HG03103 (cell line): ENCODE measurements at regions not wholly inside any gene's neighbourhood (a gene's known extent, or its start where the extent isn't known, plus 50 kb on each side); places are given as distances from the start of the nearest gene placed in this dataset.
"Not testable (repeated sequence)": the region's sequence is repeated elsewhere in the genome, so short reads cannot be mapped to it uniquely, and the experiment has no call there.

Source experiments
- ATAC-seq: cut with Tn5 transposase; IDR thresholded peaks from one replicate; pipeline ENCODE4 v1.9.1; 2021; ENCODE audit warnings: low read depth; ENCODE audit not compliant: unreplicated experiment

GRCh38 chr7:149992366-149992765 lies 118.6 kb downstream of the ATP6V0E2 start:
- not testable (repeated sequence) for ATAC-seq

- ATAC-seq: not testable (repeated sequence)
Measured at GRCh38 chr7:149995369-149996026, 121.7 kb downstream of the ATP6V0E2 start.

- not testable (repeated sequence) for ATAC-seq
Measured at GRCh38 chr7:150000780-150001599, 127.2 kb downstream of the ATP6V0E2 start.

- no peak for ATAC-seq
Measured at GRCh38 chr7:150003304-150003810, 129.6 kb downstream of the ATP6V0E2 start.

- ATAC-seq: not testable (repeated sequence)
Measured at GRCh38 chr7:150003973-150004372, 130.2 kb downstream of the ATP6V0E2 start.

- not testable (repeated sequence) for ATAC-seq
Measured at GRCh38 chr7:150004843-150005242, 131.1 kb downstream of the ATP6V0E2 start.

- not testable (repeated sequence) for ATAC-seq
Measured at GRCh38 chr7:150009620-150010303, 136.0 kb downstream of the ATP6V0E2 start.

GRCh38 chr7:150016651-150017189 lies 143.0 kb downstream of the ATP6V0E2 start:
- not testable (repeated sequence) for ATAC-seq

- not testable (repeated sequence) for ATAC-seq
Measured at GRCh38 chr7:150020210-150020609, 146.4 kb downstream of the ATP6V0E2 start.

GRCh38 chr7:150024550-150025490 lies 151.1 kb downstream of the ATP6V0E2 start:
- not testable (repeated sequence) for ATAC-seq

- not testable (repeated sequence) for ATAC-seq
Measured at GRCh38 chr7:150025802-150026201, 152.0 kb downstream of the ATP6V0E2 start.

GRCh38 chr7:150028344-150029012 lies 154.7 kb downstream of the ATP6V0E2 start:
- not testable (repeated sequence) for ATAC-seq

GRCh38 chr7:150029013-150029389 lies 155.2 kb downstream of the ATP6V0E2 start:
- ATAC-seq: not testable (repeated sequence)

GRCh38 chr7:150031733-150032132 lies 158.0 kb downstream of the ATP6V0E2 start:
- not testable (repeated sequence) for ATAC-seq

- not testable (repeated sequence) for ATAC-seq
Measured at GRCh38 chr7:150033711-150034110, 159.9 kb downstream of the ATP6V0E2 start.

GRCh38 chr7:150035769-150036168 lies 162.0 kb downstream of the ATP6V0E2 start:
- not testable (repeated sequence) for ATAC-seq

- ATAC-seq: not testable (repeated sequence)
Measured at GRCh38 chr7:150039061-150039460, 165.3 kb downstream of the ATP6V0E2 start.

- not testable (repeated sequence) for ATAC-seq
Measured at GRCh38 chr7:150042281-150042680, 168.5 kb downstream of the ATP6V0E2 start.

GRCh38 chr7:150044771-150045170 lies 171.0 kb downstream of the ATP6V0E2 start:
- ATAC-seq: not testable (repeated sequence)
